ENCODE measurements at regions not wholly inside any gene's neighbourhood (a gene's known extent, or its start where the extent isn't known, plus 50 kb on each side); places are given as distances from the start of the nearest gene placed in this dataset.

DNA sequence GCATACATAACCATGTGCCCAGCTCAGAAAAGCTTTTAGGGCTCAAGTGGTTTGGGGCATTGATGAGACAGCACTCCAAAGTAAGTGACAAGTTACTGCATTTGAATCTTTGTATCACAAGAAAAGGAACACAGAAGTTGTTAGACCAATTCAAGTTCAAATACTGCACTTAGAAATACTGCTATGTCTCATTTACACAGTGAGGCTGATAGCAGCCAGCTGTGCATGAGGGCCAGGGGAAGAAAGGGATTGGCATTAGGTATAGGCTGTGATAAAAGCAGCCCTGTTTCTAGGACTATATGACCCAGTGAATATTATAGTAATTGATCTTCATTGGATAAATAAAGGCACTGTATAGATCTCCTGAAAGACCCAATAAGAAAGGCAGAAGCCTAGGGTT, 197.8 kb upstream of the SORCS1 start:
- Histone ChIP-seq H3K9me3 (ENCODE audit: control extremely low read depth in 1 of 5, control insufficient read depth in 4 of 5, insufficient read depth in 2 of 5, low read depth in 1 of 5, low read length in 4 of 5) (no peaks in the 10 kb centered on the region), H3K4me1 (ENCODE audit: control extremely low read depth in 1 of 4, control insufficient read depth in 4 of 4, insufficient read depth in 4 of 4, low read length in 3 of 4) (no peaks in the 10 kb centered on the region), H3K4me3 (ENCODE audit: control insufficient read depth in 1 of 7, extremely low read depth in 1 of 7, insufficient read depth in 4 of 7, low read depth in 2 of 7, low read length in 6 of 7) (no peak overlapping the region), H3K36me3 (ENCODE audit: control insufficient read depth in 4 of 4, insufficient read depth in 4 of 4, low read length in 3 of 4) (no peaks in the 10 kb centered on the region), H3K27me3 (replicated peaks in 2 of 5; ENCODE audit: control insufficient read depth in 4 of 5, insufficient read depth in 5 of 5, low read length in 4 of 5) (no peaks in the 10 kb centered on the region), H3K27ac (ENCODE audit: insufficient read depth in 1 of 2, low read depth in 1 of 2, low read length in 2 of 2, poor library complexity in 1 of 2, severe bottlenecking in 2 of 2) (no peak overlapping the region)
- CTCF ChIA-PET = no interaction called here
- POLR2A ChIA-PET = no interaction called here
- no peak for DNase-seq

DNA sequence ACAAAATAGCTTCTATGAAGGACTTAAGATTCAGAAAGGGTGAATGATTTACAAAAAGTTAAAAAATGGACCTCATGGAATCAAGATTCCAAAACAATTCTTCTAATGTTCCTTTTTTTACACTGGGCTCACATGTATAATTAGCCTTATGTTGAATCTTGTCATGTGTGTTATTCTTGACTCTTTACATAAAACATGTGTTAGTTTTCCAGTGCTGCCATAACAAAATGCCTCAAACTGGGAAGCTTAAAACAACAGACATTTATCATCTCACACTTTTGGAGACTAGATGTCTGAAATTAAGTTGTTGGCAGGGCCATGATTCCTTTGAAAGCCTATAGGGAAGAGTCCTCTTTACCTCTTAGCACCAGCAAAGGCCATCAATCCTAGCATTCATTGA, 192.5 kb upstream of the SORCS1 start:
- H3K36me3 ChIP-seq (ENCODE audit: control insufficient read depth in 4 of 4, insufficient read depth in 4 of 4, low read length in 3 of 4) = no peaks in the 10 kb centered on the region
- no peaks in the 10 kb centered on the region for H3K4me1 ChIP-seq (ENCODE audit: control extremely low read depth in 1 of 4, control insufficient read depth in 4 of 4, insufficient read depth in 4 of 4, low read length in 3 of 4)
- CTCF ChIA-PET = no interaction called here
- H3K27me3 ChIP-seq (replicated peaks in 2 of 5; ENCODE audit: control insufficient read depth in 4 of 5, insufficient read depth in 5 of 5, low read length in 4 of 5) = no peaks in the 10 kb centered on the region
- no peaks in the 10 kb centered on the region for H3K9me3 ChIP-seq (ENCODE audit: control extremely low read depth in 1 of 5, control insufficient read depth in 4 of 5, insufficient read depth in 2 of 5, low read depth in 1 of 5, low read length in 4 of 5)
- H3K27ac ChIP-seq (ENCODE audit: insufficient read depth in 1 of 2, low read depth in 1 of 2, low read length in 2 of 2, poor library complexity in 1 of 2, severe bottlenecking in 2 of 2) = no peak overlapping the region
- no peak overlapping the region for H3K4me3 ChIP-seq (ENCODE audit: control insufficient read depth in 1 of 7, extremely low read depth in 1 of 7, insufficient read depth in 4 of 7, low read depth in 2 of 7, low read length in 6 of 7)
- POLR2A ChIA-PET = no interaction called here
- no peak for DNase-seq

DNA sequence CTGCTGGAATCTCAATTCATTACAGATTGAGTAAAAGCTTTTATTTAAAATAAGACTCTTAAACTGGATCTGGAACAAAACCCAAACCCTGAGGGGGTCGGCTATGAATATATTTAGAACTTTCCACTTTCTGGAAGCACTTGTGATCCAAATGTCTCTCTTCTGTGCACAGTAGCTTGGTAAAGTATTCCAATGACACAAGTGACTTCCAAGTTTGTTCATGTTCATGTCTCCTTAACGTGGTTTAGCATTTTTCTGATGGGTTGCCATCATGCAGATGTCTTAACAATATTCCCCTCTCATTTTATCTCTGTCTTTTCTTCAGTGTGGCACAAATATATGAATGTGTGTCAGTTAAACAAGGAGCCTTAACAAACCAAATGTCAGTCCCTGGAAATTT, 191.9 kb upstream of the SORCS1 start:
- DNase-seq = no peak
- Histone ChIP-seq H3K36me3 (ENCODE audit: control insufficient read depth in 4 of 4, insufficient read depth in 4 of 4, low read length in 3 of 4) (no peaks in the 10 kb centered on the region), H3K4me3 (ENCODE audit: control insufficient read depth in 1 of 7, extremely low read depth in 1 of 7, insufficient read depth in 4 of 7, low read depth in 2 of 7, low read length in 6 of 7) (no peak overlapping the region), H3K9me3 (ENCODE audit: control extremely low read depth in 1 of 5, control insufficient read depth in 4 of 5, insufficient read depth in 2 of 5, low read depth in 1 of 5, low read length in 4 of 5) (no peaks in the 10 kb centered on the region), H3K4me1 (ENCODE audit: control extremely low read depth in 1 of 4, control insufficient read depth in 4 of 4, insufficient read depth in 4 of 4, low read length in 3 of 4) (no peaks in the 10 kb centered on the region), H3K27me3 (replicated peaks in 2 of 5; ENCODE audit: control insufficient read depth in 4 of 5, insufficient read depth in 5 of 5, low read length in 4 of 5) (no peaks in the 10 kb centered on the region), H3K27ac (ENCODE audit: insufficient read depth in 1 of 2, low read depth in 1 of 2, low read length in 2 of 2, poor library complexity in 1 of 2, severe bottlenecking in 2 of 2) (no peak overlapping the region)
- CTCF ChIA-PET = no interaction called here
- 100% methylated on average over 1 of the region's 2 CpGs for WGBS (ENCODE audit: insufficient coverage)
- POLR2A ChIA-PET = no interaction called here

DNA sequence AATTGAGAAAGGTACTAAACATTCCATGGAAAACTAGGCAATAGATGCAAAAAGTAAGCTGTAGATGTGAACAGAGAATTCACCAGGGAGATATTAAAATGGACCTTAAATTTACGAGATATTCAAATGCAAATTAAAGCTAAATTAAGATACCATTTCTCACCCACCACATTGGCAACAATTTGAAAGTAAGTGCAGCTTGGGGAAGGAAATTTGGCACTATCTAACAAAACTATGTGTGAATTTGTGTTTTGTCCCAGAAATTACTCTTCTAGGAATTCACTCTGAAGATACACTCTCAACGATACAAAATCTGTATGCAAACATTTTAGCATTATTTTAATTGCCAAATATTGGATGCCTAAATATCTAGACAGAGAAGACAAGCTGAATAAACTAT, 178.2 kb upstream of the SORCS1 start:
- Histone ChIP-seq H3K4me3 (ENCODE audit: control insufficient read depth in 1 of 7, extremely low read depth in 1 of 7, insufficient read depth in 4 of 7, low read depth in 2 of 7, low read length in 6 of 7) (no peak overlapping the region), H3K27ac (ENCODE audit: insufficient read depth in 1 of 2, low read depth in 1 of 2, low read length in 2 of 2, poor library complexity in 1 of 2, severe bottlenecking in 2 of 2) (no peak overlapping the region), H3K9me3 (ENCODE audit: control extremely low read depth in 1 of 5, control insufficient read depth in 4 of 5, insufficient read depth in 2 of 5, low read depth in 1 of 5, low read length in 4 of 5) (no peaks in the 10 kb centered on the region), H3K4me1 (ENCODE audit: control extremely low read depth in 1 of 4, control insufficient read depth in 4 of 4, insufficient read depth in 4 of 4, low read length in 3 of 4) (no peaks in the 10 kb centered on the region), H3K36me3 (ENCODE audit: control insufficient read depth in 4 of 4, insufficient read depth in 4 of 4, low read length in 3 of 4) (no peaks in the 10 kb centered on the region), H3K27me3 (replicated peaks in 2 of 5; ENCODE audit: control insufficient read depth in 4 of 5, insufficient read depth in 5 of 5, low read length in 4 of 5) (no peaks in the 10 kb centered on the region)
- no peak for DNase-seq
- POLR2A ChIA-PET = interaction anchor here (0.6 kb wide), 1 partner anchor 694 kb away, joined by 4 read pairs; no protein-coding TSS in a partner anchor
- no CpG with 5 or more reads among the region's 2 CpGs for WGBS (ENCODE audit: insufficient coverage)
- CTCF ChIA-PET = no interaction called here

DNA sequence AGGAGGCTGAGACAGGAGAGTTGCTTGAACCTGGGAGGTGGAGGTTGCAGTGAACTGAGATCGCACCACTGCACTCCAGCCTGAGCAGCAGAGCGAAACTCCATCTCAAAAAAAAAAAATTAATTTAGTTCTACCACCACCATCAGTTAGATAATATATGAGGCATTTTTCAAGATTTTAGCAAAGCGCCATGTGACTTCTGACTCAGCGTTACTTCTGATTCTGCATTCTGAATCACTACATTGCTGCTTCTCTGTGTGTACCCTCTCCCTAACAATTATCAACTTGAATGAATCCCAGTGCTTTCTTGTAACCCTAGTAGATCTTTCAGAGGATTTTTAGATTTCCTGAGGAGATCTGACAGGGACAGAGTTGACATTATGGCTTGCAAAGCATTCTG, 176.8 kb upstream of the SORCS1 start:
- H3K9me3 ChIP-seq (ENCODE audit: control extremely low read depth in 1 of 5, control insufficient read depth in 4 of 5, insufficient read depth in 2 of 5, low read depth in 1 of 5, low read length in 4 of 5) = no peaks in the 10 kb centered on the region
- H3K36me3 ChIP-seq (ENCODE audit: control insufficient read depth in 4 of 4, insufficient read depth in 4 of 4, low read length in 3 of 4) = no peaks in the 10 kb centered on the region
- H3K27ac ChIP-seq (ENCODE audit: insufficient read depth in 1 of 2, low read depth in 1 of 2, low read length in 2 of 2, poor library complexity in 1 of 2, severe bottlenecking in 2 of 2) = no peak overlapping the region
- no peak for DNase-seq
- 100% methylated on average over 2 of the region's 4 CpGs for WGBS (ENCODE audit: insufficient coverage)
- H3K4me3 ChIP-seq (ENCODE audit: control insufficient read depth in 1 of 7, extremely low read depth in 1 of 7, insufficient read depth in 4 of 7, low read depth in 2 of 7, low read length in 6 of 7) = no peak overlapping the region
- POLR2A ChIA-PET = no interaction called here
- no peaks in the 10 kb centered on the region for H3K27me3 ChIP-seq (replicated peaks in 2 of 5; ENCODE audit: control insufficient read depth in 4 of 5, insufficient read depth in 5 of 5, low read length in 4 of 5)
- no peaks in the 10 kb centered on the region for H3K4me1 ChIP-seq (ENCODE audit: control extremely low read depth in 1 of 4, control insufficient read depth in 4 of 4, insufficient read depth in 4 of 4, low read length in 3 of 4)
- CTCF ChIA-PET = no interaction called here

DNA sequence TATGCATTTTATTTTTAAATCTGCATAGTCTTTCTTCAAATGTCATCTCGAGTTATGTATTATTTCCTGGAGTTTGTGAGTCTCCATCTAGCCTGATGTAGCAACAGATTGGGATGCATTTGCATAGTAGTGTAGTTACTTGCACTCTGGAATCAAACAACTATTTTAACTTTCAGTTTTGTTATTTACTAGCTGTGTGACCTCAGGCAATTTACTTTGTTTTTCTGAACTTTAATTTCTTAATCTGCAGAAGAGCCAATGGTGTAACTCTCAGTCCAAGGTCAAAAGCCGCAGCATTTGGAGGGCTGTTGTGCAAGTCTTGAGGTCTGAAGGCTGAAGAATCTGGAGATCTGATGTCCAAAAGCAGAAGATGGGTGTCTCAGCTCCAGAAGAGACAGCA, 175.8 kb upstream of the SORCS1 start:
- Histone ChIP-seq H3K9me3 (ENCODE audit: control extremely low read depth in 1 of 5, control insufficient read depth in 4 of 5, insufficient read depth in 2 of 5, low read depth in 1 of 5, low read length in 4 of 5) (no peaks in the 10 kb centered on the region), H3K27ac (ENCODE audit: insufficient read depth in 1 of 2, low read depth in 1 of 2, low read length in 2 of 2, poor library complexity in 1 of 2, severe bottlenecking in 2 of 2) (no peak overlapping the region), H3K4me1 (ENCODE audit: control extremely low read depth in 1 of 4, control insufficient read depth in 4 of 4, insufficient read depth in 4 of 4, low read length in 3 of 4) (no peaks in the 10 kb centered on the region), H3K4me3 (ENCODE audit: control insufficient read depth in 1 of 7, extremely low read depth in 1 of 7, insufficient read depth in 4 of 7, low read depth in 2 of 7, low read length in 6 of 7) (no peak overlapping the region), H3K36me3 (ENCODE audit: control insufficient read depth in 4 of 4, insufficient read depth in 4 of 4, low read length in 3 of 4) (no peaks in the 10 kb centered on the region), H3K27me3 (replicated peaks in 2 of 5; ENCODE audit: control insufficient read depth in 4 of 5, insufficient read depth in 5 of 5, low read length in 4 of 5) (no peaks in the 10 kb centered on the region)
- POLR2A ChIA-PET = no interaction called here
- CTCF ChIA-PET = no interaction called here
- 67% methylated on average over 1 of the region's 2 CpGs for WGBS (ENCODE audit: insufficient coverage)
- DNase-seq = no peak

DNA sequence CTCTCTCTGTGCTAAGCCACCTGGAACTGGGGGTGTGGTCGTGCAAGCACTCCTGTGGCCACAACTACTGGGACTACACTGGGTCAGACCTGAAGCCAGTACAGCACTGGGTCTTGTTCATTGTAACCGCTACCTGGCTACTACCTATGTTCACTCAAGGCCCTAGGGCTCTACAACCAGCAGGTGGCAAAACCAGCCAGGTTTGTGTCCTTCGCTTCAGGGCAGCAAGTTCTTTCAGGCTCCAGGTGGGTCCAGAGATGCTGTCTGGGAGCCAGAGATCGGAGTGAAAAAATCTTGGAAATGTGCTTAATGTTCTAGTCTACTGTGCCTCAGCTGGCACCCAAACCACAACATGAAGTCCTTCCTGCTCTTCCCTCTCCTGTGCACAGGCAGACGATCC, 171.6 kb upstream of the SORCS1 start:
- Histone ChIP-seq H3K27ac (ENCODE audit: insufficient read depth in 1 of 2, low read depth in 1 of 2, low read length in 2 of 2, poor library complexity in 1 of 2, severe bottlenecking in 2 of 2) (no peak overlapping the region), H3K4me3 (ENCODE audit: control insufficient read depth in 1 of 7, extremely low read depth in 1 of 7, insufficient read depth in 4 of 7, low read depth in 2 of 7, low read length in 6 of 7) (no peak overlapping the region), H3K27me3 (replicated peaks in 2 of 5; ENCODE audit: control insufficient read depth in 4 of 5, insufficient read depth in 5 of 5, low read length in 4 of 5) (no peaks in the 10 kb centered on the region), H3K9me3 (ENCODE audit: control extremely low read depth in 1 of 5, control insufficient read depth in 4 of 5, insufficient read depth in 2 of 5, low read depth in 1 of 5, low read length in 4 of 5) (no peaks in the 10 kb centered on the region), H3K4me1 (ENCODE audit: control extremely low read depth in 1 of 4, control insufficient read depth in 4 of 4, insufficient read depth in 4 of 4, low read length in 3 of 4) (no peaks in the 10 kb centered on the region), H3K36me3 (ENCODE audit: control insufficient read depth in 4 of 4, insufficient read depth in 4 of 4, low read length in 3 of 4) (no peaks in the 10 kb centered on the region)
- 78% methylated on average over 4 of the region's 5 CpGs for WGBS (ENCODE audit: insufficient coverage)
- DNase-seq = no peak
- ChIA-PET CTCF (no interaction called here), POLR2A (no interaction called here)

DNA sequence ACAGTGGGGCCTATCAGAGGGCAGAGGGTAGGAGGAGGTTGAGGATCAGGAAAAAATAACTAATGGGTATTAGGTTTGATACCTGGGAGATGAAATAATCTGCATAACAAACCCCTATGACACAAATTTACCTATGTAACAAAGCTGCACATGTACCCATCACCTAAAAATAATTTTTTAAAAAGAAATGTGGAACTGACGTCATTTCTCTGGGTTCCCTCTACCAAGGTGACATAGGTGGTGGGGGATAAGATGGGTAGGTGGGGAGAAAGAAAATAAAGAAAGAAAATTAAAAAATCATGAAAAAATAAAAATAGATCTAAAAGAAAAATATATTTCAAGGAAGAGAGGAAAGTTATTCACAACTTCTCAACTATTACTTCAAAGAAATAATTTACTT, 153.1 kb upstream of the SORCS1 start:
- Histone ChIP-seq H3K4me1 (ENCODE audit: control extremely low read depth in 1 of 4, control insufficient read depth in 4 of 4, insufficient read depth in 4 of 4, low read length in 3 of 4) (no peaks in the 10 kb centered on the region), H3K36me3 (ENCODE audit: control insufficient read depth in 4 of 4, insufficient read depth in 4 of 4, low read length in 3 of 4) (no peaks in the 10 kb centered on the region), H3K4me3 (ENCODE audit: control insufficient read depth in 1 of 7, extremely low read depth in 1 of 7, insufficient read depth in 4 of 7, low read depth in 2 of 7, low read length in 6 of 7) (no peak overlapping the region), H3K27me3 (replicated peaks in 2 of 5; ENCODE audit: control insufficient read depth in 4 of 5, insufficient read depth in 5 of 5, low read length in 4 of 5) (no peaks in the 10 kb centered on the region), H3K9me3 (ENCODE audit: control extremely low read depth in 1 of 5, control insufficient read depth in 4 of 5, insufficient read depth in 2 of 5, low read depth in 1 of 5, low read length in 4 of 5) (no peaks in the 10 kb centered on the region), H3K27ac (ENCODE audit: insufficient read depth in 1 of 2, low read depth in 1 of 2, low read length in 2 of 2, poor library complexity in 1 of 2, severe bottlenecking in 2 of 2) (no peak overlapping the region)
- CTCF ChIA-PET = no interaction called here
- DNase-seq = no peak
- POLR2A ChIA-PET = no interaction called here
- WGBS (ENCODE audit: insufficient coverage) = no CpG with 5 or more reads among the region's 1 CpG

Data from common myeloid progenitor, CD34-positive (primary cell).